H1 (cell line): ENCODE measurements at regions not wholly inside any gene's neighbourhood (a gene's known extent, or its start where the extent isn't known, plus 50 kb on each side); places are given as distances from the start of the nearest gene placed in this dataset.

Experiments used
- CTCF ChIA-PET: fragments of 300-600 bp; sonication (Branson Sonifier 250); formaldehyde crosslinking; loops from one replicate; lab custom pipeline; 2021; ENCODE audit not compliant: partially characterized antibody; lab: Charles Lee
- POLR2A ChIA-PET: fragments of 300-600 bp; sonication (Branson Sonifier 250); formaldehyde crosslinking; loops from one replicate; lab custom pipeline; 2021; ENCODE audit warnings: inconsistent platforms; ENCODE audit not compliant: partially characterized antibody; lab: Charles Lee
- DNase-seq, 2 experiments: peaks; one replicate each; pipeline versions ENCODE4 v3.0.0 to v3.0.0-alpha.2; 2010 to 2022; ENCODE audit warnings: low spot score in 2 of 2, low read depth in 1 of 2, mixed read lengths in 1 of 2
- FAIRE-seq: peaks from 2 replicates; lab custom pipeline; 2011; peaks lifted over from hg19 to GRCh38; lab: Jason Lieb, UNC
- H2AFZ ChIP-seq: 2 replicates; pipeline ENCODE4 v1.8.1; 2012; ENCODE audit warnings: low read length, inconsistent platforms
- H2AK5ac ChIP-seq: 2 replicates; pipeline ENCODE4 v1.6.1; 2013; ENCODE audit warnings: low read depth, low read length
- H2BK120ac ChIP-seq: replicated peaks from 2 replicates; pipeline ENCODE3; 2013; ENCODE audit warnings: low read depth, low read length, inconsistent platforms
- H2BK12ac ChIP-seq: 2 replicates; pipeline ENCODE4 v1.6.1; 2013; ENCODE audit warnings: low read depth, low read length
- H2BK15ac ChIP-seq: 2 replicates; pipeline ENCODE4 v1.6.1; 2013; ENCODE audit warnings: low read length
- H2BK20ac ChIP-seq: 2 replicates; pipeline ENCODE4 v1.6.1; 2013; ENCODE audit warnings: low read length
- H2BK5ac ChIP-seq: 2 replicates; pipeline ENCODE4 v1.6.1; 2013; ENCODE audit warnings: low read depth, low read length
- H3K14ac ChIP-seq: 2 replicates; pipeline ENCODE4 v1.6.1; 2013; ENCODE audit warnings: inconsistent platforms; ENCODE audit not compliant: insufficient read length
- H3K18ac ChIP-seq: 2 replicates; pipeline ENCODE4 v1.6.1; 2013; ENCODE audit warnings: low read length; ENCODE audit errors: extremely low read depth
- H3K23ac ChIP-seq: 2 replicates; pipeline ENCODE4 v1.6.1; 2013; ENCODE audit warnings: inconsistent platforms; ENCODE audit not compliant: insufficient read length
- H3K23me2 ChIP-seq: 2 replicates; pipeline ENCODE4 v1.6.1; 2013; ENCODE audit warnings: low read depth, low read length
- H3K27ac ChIP-seq: 2 replicates; pipeline ENCODE4 v1.6.1; 2011; ENCODE audit warnings: low read depth, low read length, inconsistent platforms
- H3K27me3 ChIP-seq, 4 experiments: replicated peaks in 1 of 4; 1 replicate in 1 of 4; 2 replicates in 3 of 4; pipeline versions ENCODE4 v1.6.1 to v1.8.1; 2011 to 2013; ENCODE audit warnings: low read length in 3 of 4, mild to moderate bottlenecking in 3 of 4, inconsistent platforms in 2 of 4, mixed read lengths in 2 of 4, moderate library complexity in 1 of 4; ENCODE audit not compliant: control insufficient read depth in 3 of 4, insufficient read depth in 3 of 4; ENCODE audit errors: extremely low read depth in 1 of 4
- H3K36me3 ChIP-seq, 4 experiments: 2 replicates each; pipeline versions ENCODE4 v1.6.1 to v1.8.1; 2011 to 2013; ENCODE audit warnings: mild to moderate bottlenecking in 4 of 4, low read length in 3 of 4, moderate library complexity in 2 of 4, control low read depth in 1 of 4, inconsistent platforms in 1 of 4; ENCODE audit not compliant: insufficient read depth in 4 of 4, control insufficient read depth in 2 of 4
- H3K4ac ChIP-seq: replicated peaks from 2 replicates; pipeline ENCODE3; 2013; ENCODE audit warnings: low read length, low read depth, mixed read lengths, inconsistent platforms; ENCODE audit not compliant: insufficient read length
- H3K4me1 ChIP-seq, 4 experiments: replicated peaks in 1 of 4; 1 replicate in 1 of 4; 2 replicates in 3 of 4; pipeline versions ENCODE4 v1.6.1 to v1.8.1; 2011 to 2013; ENCODE audit warnings: low read length in 3 of 4, inconsistent platforms in 2 of 4, mixed read lengths in 1 of 4; ENCODE audit not compliant: insufficient read depth in 4 of 4, control insufficient read depth in 3 of 4
- H3K4me2 ChIP-seq, 2 experiments: 2 replicates each; pipeline versions ENCODE4 v1.6.1 to v1.8.1; 2011 to 2013; ENCODE audit warnings: low read depth in 2 of 2, low read length in 2 of 2, control low read depth in 1 of 2, inconsistent platforms in 1 of 2, mild to moderate bottlenecking in 1 of 2; ENCODE audit not compliant: insufficient read depth in 1 of 2
- H3K4me3 ChIP-seq, 4 experiments: fragments of 200-600, 300-600 bp in 1 of 4; sonication (generic), shearing (Covaris generic), sonication (Bioruptor Twin) in 1 of 4; 2 replicates each; pipeline versions ENCODE4 v1.5.1 to v1.8.1; 2011 to 2016; ENCODE audit warnings: low read length in 4 of 4, low read depth in 3 of 4, control low read depth in 2 of 4, inconsistent platforms in 2 of 4, mild to moderate bottlenecking in 2 of 4, mixed read lengths in 1 of 4, moderate library complexity in 1 of 4; ENCODE audit not compliant: insufficient read depth in 2 of 4; ENCODE audit errors: extremely low read depth in 1 of 4
- H3K56ac ChIP-seq: replicated peaks from 2 replicates; pipeline ENCODE3; 2013; ENCODE audit warnings: low read depth, mild to moderate bottlenecking, mixed read lengths, low read length, inconsistent platforms; ENCODE audit not compliant: insufficient read length
- H3K79me1 ChIP-seq: 2 replicates; pipeline ENCODE4 v1.6.1; 2013; ENCODE audit warnings: low read depth, low read length, control low read depth
- H3K79me2 ChIP-seq, 2 experiments: 2 replicates each; pipeline versions ENCODE4 v1.6.1 to v1.8.1; 2012 to 2013; ENCODE audit warnings: low read length in 2 of 2, mild to moderate bottlenecking in 2 of 2, inconsistent platforms in 1 of 2; ENCODE audit not compliant: insufficient read depth in 2 of 2, control insufficient read depth in 1 of 2
- H3K9ac ChIP-seq, 4 experiments: replicated peaks in 1 of 4; 1 replicate in 1 of 4; 2 replicates in 3 of 4; pipeline versions ENCODE4 v1.6.1 to v1.8.1; 2011 to 2013; ENCODE audit warnings: low read depth in 3 of 4, low read length in 3 of 4, control low read depth in 2 of 4, mild to moderate bottlenecking in 2 of 4, moderate library complexity in 2 of 4, inconsistent platforms in 1 of 4; ENCODE audit errors: extremely low read depth in 1 of 4
- H3K9me3 ChIP-seq, 2 experiments: 2 replicates each; pipeline versions ENCODE4 v1.6.1 to v1.8.1; 2012 to 2013; ENCODE audit warnings: mild to moderate bottlenecking in 2 of 2, moderate library complexity in 2 of 2, control low read depth in 1 of 2, inconsistent platforms in 1 of 2, low read depth in 1 of 2, low read length in 1 of 2, mixed read lengths in 1 of 2; ENCODE audit not compliant: insufficient read depth in 2 of 2
- H4K20me1 ChIP-seq, 2 experiments: replicated peaks in 1 of 2; 2 replicates each; pipeline versions ENCODE3 to v1.8.1; 2011 to 2013; ENCODE audit warnings: inconsistent platforms in 2 of 2, low read length in 2 of 2, mild to moderate bottlenecking in 1 of 2; ENCODE audit not compliant: insufficient read depth in 2 of 2, control insufficient read depth in 1 of 2
- H4K5ac ChIP-seq: 2 replicates; pipeline ENCODE4 v1.6.1; 2013; ENCODE audit warnings: low read length, low read depth, mixed read lengths, inconsistent platforms; ENCODE audit not compliant: insufficient read length
- H4K8ac ChIP-seq: 2 replicates; pipeline ENCODE4 v1.8.0; 2013; ENCODE audit warnings: mild to moderate bottlenecking, moderate library complexity, low read length, inconsistent platforms; ENCODE audit not compliant: insufficient read depth; ENCODE audit errors: extremely low read depth
- H4K91ac ChIP-seq: replicated peaks from 2 replicates; pipeline ENCODE3; 2013; ENCODE audit warnings: low read length, mixed read lengths, inconsistent platforms; ENCODE audit not compliant: insufficient read length
- BCL11A ChIP-seq, 2 experiments: IDR thresholded peaks; one replicate each; pipeline ENCODE4 v1.6.1; 2011; ENCODE audit warnings: low read depth in 2 of 2, low read length in 2 of 2, mild to moderate bottlenecking in 2 of 2
- CHD2 ChIP-seq: IDR thresholded peaks from 2 replicates; pipeline ENCODE4 v1.6.1; 2012; ENCODE audit warnings: low read length, improper control_type of control experiment
- MAFK ChIP-seq: IDR thresholded peaks from 2 replicates; pipeline ENCODE4 v1.6.1; 2012; ENCODE audit warnings: low read depth, mild to moderate bottlenecking, improper control_type of control experiment, low read length
- TBP ChIP-seq: IDR thresholded peaks from 2 replicates; pipeline ENCODE4 v1.6.1; 2011; ENCODE audit warnings: low read depth, low read length, improper control_type of control experiment
- ZNF274 ChIP-seq: IDR thresholded peaks from 2 replicates; pipeline ENCODE4 v1.7.0; 2012; ENCODE audit warnings: low read length, borderline replicate concordance; ENCODE audit errors: extremely low read depth
- WGBS, 2 experiments: shearing (Covaris generic) in 1 of 2; methylation state at CpG; one replicate each; pipeline versions ENCODE4 v1.1.6 to v1.1.7; 2013 to 2015; ENCODE audit warnings: low lambda C conversion rate in 2 of 2, mixed read lengths in 2 of 2, inconsistent platforms in 1 of 2, low coverage in 1 of 2, missing lambda C conversion rate in 1 of 2; ENCODE audit not compliant: insufficient replicate concordance in 2 of 2, insufficient coverage in 1 of 2, insufficient read length in 1 of 2; ENCODE audit errors: extremely low coverage in 1 of 2, missing lambda C conversion rate in 1 of 2; 5-methylcytosine and 5-hydroxymethylcytosine counted together

GRCh38 chr3:59451800-59452746 lies 402.2 kb upstream of the CFAP20DC start:
- Histone ChIP-seq H4K20me1 (no peaks in the 10 kb centered on the region), H3K79me2 (no peaks in the 10 kb centered on the region), H3K9me3 (no peaks in the 10 kb centered on the region), H2BK12ac (no peak overlapping the region), H3K23ac (no peak overlapping the region), H3K56ac (no peak overlapping the region), H2BK5ac (no peak overlapping the region), H4K8ac (no peak overlapping the region), H2BK15ac (no peak overlapping the region), H3K4me2 (no peak overlapping the region), H2BK20ac (no peak overlapping the region), H3K4me3 (no peak overlapping the region), H3K18ac (no peak overlapping the region), H2AK5ac (no peak overlapping the region), H3K36me3 (no peaks in the 10 kb centered on the region), H3K14ac (no peak overlapping the region), H3K4me1 (no peaks in the 10 kb centered on the region), H3K79me1 (no peaks in the 10 kb centered on the region), H3K23me2 (no peaks in the 10 kb centered on the region), H3K4ac (no peak overlapping the region), H2BK120ac (no peak overlapping the region), H4K91ac (no peak overlapping the region), H3K27me3 (no peaks in the 10 kb centered on the region), H2AFZ (no peak overlapping the region), H3K9ac (no peak overlapping the region), H4K5ac (no peak overlapping the region), H3K27ac (no peak overlapping the region)
- no peak for FAIRE-seq
- POLR2A ChIA-PET: no interaction called here
- no peak for TF ChIP-seq MAFK
- TF ChIP-seq TBP: no peak
- TF ChIP-seq CHD2: no peak
- no peak for TF ChIP-seq BCL11A (IDR thresholded peaks at IDR 0.05; ENCODE audit: low read depth in 2 of 2, low read length in 2 of 2)
- no peak for TF ChIP-seq ZNF274
- WGBS, 2 experiments: 87% methylated on average over 7 of the region's 7 CpGs; no CpG with 5 or more reads in 1 of the 2 experiments
- DNase-seq: no peak
- CTCF ChIA-PET: interaction anchor here (1.2 kb wide), 1 partner anchor 406 kb away, joined by 3 read pairs; no protein-coding TSS in a partner anchor
